Uterus (tissue), 3 donors: ENCODE measurements at regions not wholly inside any gene's neighbourhood (a gene's known extent, or its start where the extent isn't known, plus 50 kb on each side); places are given as distances from the start of the nearest gene placed in this dataset.

Experiments
- DNase-seq, 2 donors: peaks; one replicate each; pipeline ENCODE4 v3.0.0-alpha.2; 2019 to 2020
- H3K27ac ChIP-seq, 2 donors: fragments of 200-600 bp; sonication (generic); 1 replicate in 1 of 2; 2 replicates in 1 of 2; pipeline ENCODE4 v1.5.1; 2016 to 2018
- H3K27me3 ChIP-seq, 2 donors: fragments of 200-600 bp; sonication (generic); one replicate each; pipeline ENCODE4 v1.5.1; 2018 to 2019; ENCODE audit warnings: control low read depth in 1 of 2
- H3K36me3 ChIP-seq, 2 donors: fragments of 200-600 bp; sonication (generic); one replicate each; pipeline ENCODE4 v1.5.1; 2019; ENCODE audit warnings: control low read depth in 1 of 2
- H3K4me1 ChIP-seq, 2 donors: fragments of 200-600 bp; sonication (generic); one replicate each; pipeline ENCODE4 v1.5.1; 2018 to 2019; ENCODE audit warnings: control low read depth in 1 of 2
- H3K4me3 ChIP-seq, 2 donors: fragments of 200-600 bp; sonication (generic); 1 replicate in 1 of 2; 2 replicates in 1 of 2; pipeline ENCODE4 v1.5.1; 2018 to 2019; ENCODE audit warnings: mild to moderate bottlenecking in 1 of 2
- H3K9me3 ChIP-seq, 2 donors: fragments of 200-600 bp; sonication (generic); one replicate each; pipeline ENCODE4 v1.5.1; 2019; ENCODE audit warnings: control low read depth in 1 of 2
- POLR2A ChIP-seq, 2 donors: fragments of 450-650 bp; IDR thresholded peaks; one replicate each; pipeline ENCODE4 v1.6.1; 2016; ENCODE audit warnings: antibody characterized with exemption in 2 of 2, mild to moderate bottlenecking in 1 of 2, moderate library complexity in 1 of 2
- intact Hi-C: fragments of 100-400 bp; cut with DNase I; formaldehyde crosslinking; loops from one replicate; pipeline ENCODE4 v1.15.1; 2023; ENCODE audit warnings: low total_unique reads
- TF ChIP-seq, protein P1 (sequence below), 4 experiments: fragments of 200-600 bp in 2 of 4; fragments of 450-650 bp in 2 of 4; sonication (generic) in 2 of 4; IDR thresholded peaks; one replicate each; pipeline ENCODE4 v1.5.1; 2016 to 2019; ENCODE audit warnings: antibody characterized with exemption in 4 of 4, mild to moderate bottlenecking in 2 of 4, moderate library complexity in 1 of 4
- donor health status: DM: yes; HTN: yes; CAD: no.

GRCh38 chr9:25415718-25416117, 262.5 kb downstream of the TUSC1 start:
- no peaks in the 10 kb centered on the region for H3K9me3 ChIP-seq
- TF ChIP-seq, protein P1, sequence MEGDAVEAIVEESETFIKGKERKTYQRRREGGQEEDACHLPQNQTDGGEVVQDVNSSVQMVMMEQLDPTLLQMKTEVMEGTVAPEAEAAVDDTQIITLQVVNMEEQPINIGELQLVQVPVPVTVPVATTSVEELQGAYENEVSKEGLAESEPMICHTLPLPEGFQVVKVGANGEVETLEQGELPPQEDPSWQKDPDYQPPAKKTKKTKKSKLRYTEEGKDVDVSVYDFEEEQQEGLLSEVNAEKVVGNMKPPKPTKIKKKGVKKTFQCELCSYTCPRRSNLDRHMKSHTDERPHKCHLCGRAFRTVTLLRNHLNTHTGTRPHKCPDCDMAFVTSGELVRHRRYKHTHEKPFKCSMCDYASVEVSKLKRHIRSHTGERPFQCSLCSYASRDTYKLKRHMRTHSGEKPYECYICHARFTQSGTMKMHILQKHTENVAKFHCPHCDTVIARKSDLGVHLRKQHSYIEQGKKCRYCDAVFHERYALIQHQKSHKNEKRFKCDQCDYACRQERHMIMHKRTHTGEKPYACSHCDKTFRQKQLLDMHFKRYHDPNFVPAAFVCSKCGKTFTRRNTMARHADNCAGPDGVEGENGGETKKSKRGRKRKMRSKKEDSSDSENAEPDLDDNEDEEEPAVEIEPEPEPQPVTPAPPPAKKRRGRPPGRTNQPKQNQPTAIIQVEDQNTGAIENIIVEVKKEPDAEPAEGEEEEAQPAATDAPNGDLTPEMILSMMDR (IDR thresholded peaks at IDR 0.05), result no peak
- TF ChIP-seq POLR2A (IDR thresholded peaks at IDR 0.05), result no peak
- no peaks in the 10 kb centered on the region for H3K36me3 ChIP-seq
- no peak overlapping the region for H3K4me3 ChIP-seq
- no peak for DNase-seq
- H3K27ac ChIP-seq, result no peak overlapping the region
- intact Hi-C loops, result no loop called here
- no peaks in the 10 kb centered on the region for H3K27me3 ChIP-seq
- no peaks in the 10 kb centered on the region for H3K4me1 ChIP-seq

DNA sequence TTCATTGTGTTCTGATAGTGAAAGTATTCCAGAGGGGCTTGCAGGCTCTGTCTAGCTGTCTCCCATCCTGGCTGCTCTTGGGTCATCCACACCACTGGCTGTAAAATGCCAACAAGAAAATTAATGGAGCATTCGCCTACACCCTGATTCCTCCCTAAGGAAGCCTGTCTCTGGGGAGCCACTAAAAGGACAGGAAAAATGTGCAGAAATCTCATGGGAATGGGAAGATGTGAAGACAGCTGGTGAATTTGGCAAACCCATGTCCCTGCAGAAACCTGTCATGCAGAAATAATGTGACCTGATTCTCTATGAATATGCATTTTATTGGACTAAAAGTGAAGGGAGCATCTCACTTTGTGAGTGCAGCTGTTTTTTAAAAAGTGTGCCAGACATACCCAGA, 265.6 kb downstream of the TUSC1 start:
- intact Hi-C loops, result no loop called here
- Histone ChIP-seq H3K4me1 (no peaks in the 10 kb centered on the region), H3K27me3 (no peaks in the 10 kb centered on the region), H3K9me3 (no peaks in the 10 kb centered on the region), H3K27ac (no peak overlapping the region), H3K36me3 (no peaks in the 10 kb centered on the region), H3K4me3 (no peak overlapping the region)
- no peak for TF ChIP-seq POLR2A (IDR thresholded peaks at IDR 0.05)
- TF ChIP-seq, protein P1 (IDR thresholded peaks at IDR 0.05), result no peak
- DNase-seq, result no peak

GRCh38 chr9:25397746-25398145, 280.5 kb downstream of the TUSC1 start:
- Histone ChIP-seq H3K36me3 (no peaks in the 10 kb centered on the region), H3K4me1 (no peaks in the 10 kb centered on the region), H3K9me3 (no peaks in the 10 kb centered on the region), H3K27ac (no peak overlapping the region), H3K27me3 (no peaks in the 10 kb centered on the region), H3K4me3 (no peak overlapping the region)
- intact Hi-C loops, result no loop called here
- DNase-seq, result no peak
- TF ChIP-seq, protein P1 (IDR thresholded peaks at IDR 0.05), result no peak
- no peak for TF ChIP-seq POLR2A (IDR thresholded peaks at IDR 0.05)

DNA sequence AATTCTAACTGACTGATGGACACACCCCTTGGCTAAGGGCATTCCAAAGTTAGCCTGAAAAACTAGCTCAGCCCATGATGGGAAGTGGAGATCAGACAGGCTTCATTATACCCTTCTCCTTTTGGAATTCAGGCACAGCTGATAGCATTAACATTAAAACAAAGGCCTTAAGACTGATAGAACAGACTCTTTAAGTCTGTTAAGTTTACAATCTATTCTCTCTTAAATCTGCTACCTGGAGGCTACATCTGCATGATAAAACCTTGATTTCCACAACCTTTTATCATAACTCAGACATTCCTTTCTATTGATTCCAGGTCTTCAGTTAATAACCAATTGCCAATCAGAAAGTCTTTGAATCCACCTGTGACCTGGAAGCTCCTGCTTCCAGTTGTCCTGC, 281.4 kb downstream of the TUSC1 start:
- H3K4me1 ChIP-seq, result no peaks in the 10 kb centered on the region
- no peaks in the 10 kb centered on the region for H3K36me3 ChIP-seq
- H3K9me3 ChIP-seq, result no peaks in the 10 kb centered on the region
- TF ChIP-seq, protein P1 (IDR thresholded peaks at IDR 0.05), result no peak
- TF ChIP-seq POLR2A (IDR thresholded peaks at IDR 0.05), result no peak
- H3K4me3 ChIP-seq, result no peak overlapping the region
- H3K27me3 ChIP-seq, result no peaks in the 10 kb centered on the region
- DNase-seq, result no peak
- intact Hi-C loops, result no loop called here
- H3K27ac ChIP-seq, result no peak overlapping the region

- Histone ChIP-seq H3K4me3 (no peak overlapping the region), H3K9me3 (no peaks in the 10 kb centered on the region), H3K27ac (no peak overlapping the region), H3K36me3 (no peaks in the 10 kb centered on the region), H3K4me1 (no peaks in the 10 kb centered on the region), H3K27me3 (no peaks in the 10 kb centered on the region)
- intact Hi-C loops, result no loop called here
- TF ChIP-seq, protein P1 (IDR thresholded peaks at IDR 0.05), result no peak
- no peak for TF ChIP-seq POLR2A (IDR thresholded peaks at IDR 0.05)
- no peak for DNase-seq
These were observed 297.1 kb downstream of the TUSC1 start for GRCh38 chr9:25381141-25381540.
